ENCODE measurements at regions not wholly inside any gene's neighbourhood (a gene's known extent, or its start where the extent isn't known, plus 50 kb on each side); places are given as distances from the start of the nearest gene placed in this dataset.

DNA sequence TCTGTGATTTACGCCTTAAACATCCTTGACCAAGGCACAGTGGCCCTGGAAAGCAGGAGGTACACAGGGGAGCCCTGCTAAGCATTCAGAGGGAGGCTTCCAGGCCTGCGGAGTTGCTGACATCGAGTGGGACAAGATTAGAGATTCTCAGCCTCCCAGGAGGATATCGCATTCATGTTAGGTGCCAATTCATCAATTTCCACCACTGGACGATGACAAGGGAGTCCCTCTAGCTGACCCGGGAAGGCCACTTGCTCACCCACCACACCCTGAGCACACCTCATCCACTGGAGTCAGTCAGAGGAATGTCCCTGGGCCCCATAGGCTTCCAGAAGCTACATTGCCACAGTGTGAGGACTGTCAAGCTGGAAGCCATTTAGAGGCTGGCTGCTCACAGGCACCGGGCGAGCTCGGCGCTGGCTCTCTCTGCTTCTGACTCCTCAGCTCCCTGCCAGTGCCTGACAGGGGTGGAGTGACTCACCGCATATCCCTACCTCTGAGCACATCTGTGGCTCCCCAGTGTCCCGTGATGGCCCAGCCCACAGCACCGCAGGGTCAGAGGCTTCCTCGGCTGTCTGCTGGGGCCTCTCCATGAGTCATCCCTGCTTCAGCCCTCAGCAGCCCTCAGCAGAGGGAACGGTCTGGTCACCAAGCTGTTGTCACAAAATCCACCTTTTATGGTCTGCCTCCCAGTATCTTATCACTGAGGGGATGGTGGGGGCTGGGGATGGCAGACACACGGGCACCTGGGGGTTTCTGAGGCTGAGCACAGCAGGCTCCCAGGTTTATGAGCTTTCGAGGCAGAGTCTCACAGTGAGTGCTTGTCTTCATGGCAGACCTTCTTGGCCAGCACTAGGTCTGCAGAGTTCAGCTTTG lies 117.5 kb downstream of the ZNF608 start (continued):
- TF ChIP-seq, protein P1, sequence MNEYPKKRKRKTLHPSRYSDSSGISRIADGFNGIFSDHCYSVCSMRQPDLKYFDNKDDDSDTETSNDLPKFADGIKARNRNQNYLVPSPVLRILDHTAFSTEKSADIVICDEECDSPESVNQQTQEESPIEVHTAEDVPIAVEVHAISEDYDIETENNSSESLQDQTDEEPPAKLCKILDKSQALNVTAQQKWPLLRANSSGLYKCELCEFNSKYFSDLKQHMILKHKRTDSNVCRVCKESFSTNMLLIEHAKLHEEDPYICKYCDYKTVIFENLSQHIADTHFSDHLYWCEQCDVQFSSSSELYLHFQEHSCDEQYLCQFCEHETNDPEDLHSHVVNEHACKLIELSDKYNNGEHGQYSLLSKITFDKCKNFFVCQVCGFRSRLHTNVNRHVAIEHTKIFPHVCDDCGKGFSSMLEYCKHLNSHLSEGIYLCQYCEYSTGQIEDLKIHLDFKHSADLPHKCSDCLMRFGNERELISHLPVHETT (tag by site-specific recombination; IDR thresholded peaks at IDR 0.05) = peak; percentile 67; the same call in 1 of the 2 replicates
- TF ChIP-seq ZSCAN16 (tag by site-specific recombination; IDR thresholded peaks at IDR 0.05) (no peak), ZFP69B (tag by site-specific recombination; IDR thresholded peaks at IDR 0.05) (peak; percentile 76), ZNF398 (tag by site-specific recombination; IDR thresholded peaks at IDR 0.05) (peak; percentile 93), ZNF830 (tag by site-specific recombination; IDR thresholded peaks at IDR 0.05; ENCODE audit: low read depth) (no peak), ZNF600 (tag by site-specific recombination; IDR thresholded peaks at IDR 0.05) (peak; percentile 98), ZNF302 (tag by site-specific recombination; IDR thresholded peaks at IDR 0.05; ENCODE audit: low read depth) (no peak), BCL11B (tag by site-specific recombination; IDR thresholded peaks at IDR 0.05; ENCODE audit: low read depth) (0 out of 2 replicates have a peak, but pooled peaks have one; percentile 19), ZNF747 (tag by site-specific recombination; IDR thresholded peaks at IDR 0.05) (no peak), ZBTB10 (tag by site-specific recombination; IDR thresholded peaks at IDR 0.05) (peak; percentile 86), ZNF24 (tag by site-specific recombination; IDR thresholded peaks at IDR 0.05) (peak; percentile 96), ZNF558 (tag by site-specific recombination; IDR thresholded peaks at IDR 0.05) (0 out of 2 replicates have a peak, but pooled peaks have one; percentile 50), ZSCAN4 (tag by site-specific recombination; IDR thresholded peaks at IDR 0.05) (peak; percentile 61), IKZF3 (tag by site-specific recombination; IDR thresholded peaks at IDR 0.05) (peak; percentile 93), ATF2 (tag by site-specific recombination; IDR thresholded peaks at IDR 0.05; ENCODE audit: low read depth) (peak; percentile 49; the same call in 1 of the 2 replicates), WT1 (tag by site-specific recombination; IDR thresholded peaks at IDR 0.05) (peak; percentile 84), ZNF621 (tag by site-specific recombination; IDR thresholded peaks at IDR 0.05) (no peak), HOXD13 (CRISPR knock-in tag; IDR thresholded peaks at IDR 0.05; ENCODE audit: borderline replicate concordance) (peak; percentile 89; the same call in 1 of the 2 replicates), ZNF366 (tag by site-specific recombination; conservative IDR thresholded peaks at IDR 0.05) (peak; percentile 94)
- TF ChIP-seq, protein P2, sequence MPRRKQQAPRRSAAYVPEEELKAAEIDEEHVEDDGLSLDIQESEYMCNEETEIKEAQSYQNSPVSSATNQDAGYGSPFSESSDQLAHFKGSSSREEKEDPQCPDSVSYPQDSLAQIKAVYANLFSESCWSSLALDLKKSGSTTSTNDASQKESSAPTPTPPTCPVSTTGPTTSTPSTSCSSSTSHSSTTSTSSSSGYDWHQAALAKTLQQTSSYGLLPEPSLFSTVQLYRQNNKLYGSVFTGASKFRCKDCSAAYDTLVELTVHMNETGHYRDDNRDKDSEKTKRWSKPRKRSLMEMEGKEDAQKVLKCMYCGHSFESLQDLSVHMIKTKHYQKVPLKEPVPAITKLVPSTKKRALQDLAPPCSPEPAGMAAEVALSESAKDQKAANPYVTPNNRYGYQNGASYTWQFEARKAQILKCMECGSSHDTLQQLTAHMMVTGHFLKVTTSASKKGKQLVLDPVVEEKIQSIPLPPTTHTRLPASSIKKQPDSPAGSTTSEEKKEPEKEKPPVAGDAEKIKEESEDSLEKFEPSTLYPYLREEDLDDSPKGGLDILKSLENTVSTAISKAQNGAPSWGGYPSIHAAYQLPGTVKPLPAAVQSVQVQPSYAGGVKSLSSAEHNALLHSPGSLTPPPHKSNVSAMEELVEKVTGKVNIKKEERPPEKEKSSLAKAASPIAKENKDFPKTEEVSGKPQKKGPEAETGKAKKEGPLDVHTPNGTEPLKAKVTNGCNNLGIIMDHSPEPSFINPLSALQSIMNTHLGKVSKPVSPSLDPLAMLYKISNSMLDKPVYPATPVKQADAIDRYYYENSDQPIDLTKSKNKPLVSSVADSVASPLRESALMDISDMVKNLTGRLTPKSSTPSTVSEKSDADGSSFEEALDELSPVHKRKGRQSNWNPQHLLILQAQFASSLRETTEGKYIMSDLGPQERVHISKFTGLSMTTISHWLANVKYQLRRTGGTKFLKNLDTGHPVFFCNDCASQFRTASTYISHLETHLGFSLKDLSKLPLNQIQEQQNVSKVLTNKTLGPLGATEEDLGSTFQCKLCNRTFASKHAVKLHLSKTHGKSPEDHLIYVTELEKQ (tag by site-specific recombination; IDR thresholded peaks at IDR 0.05; ENCODE audit: borderline replicate concordance) = peak; percentile 83; the same call in 1 of the 2 replicates
- TF ChIP-seq, protein P3, sequence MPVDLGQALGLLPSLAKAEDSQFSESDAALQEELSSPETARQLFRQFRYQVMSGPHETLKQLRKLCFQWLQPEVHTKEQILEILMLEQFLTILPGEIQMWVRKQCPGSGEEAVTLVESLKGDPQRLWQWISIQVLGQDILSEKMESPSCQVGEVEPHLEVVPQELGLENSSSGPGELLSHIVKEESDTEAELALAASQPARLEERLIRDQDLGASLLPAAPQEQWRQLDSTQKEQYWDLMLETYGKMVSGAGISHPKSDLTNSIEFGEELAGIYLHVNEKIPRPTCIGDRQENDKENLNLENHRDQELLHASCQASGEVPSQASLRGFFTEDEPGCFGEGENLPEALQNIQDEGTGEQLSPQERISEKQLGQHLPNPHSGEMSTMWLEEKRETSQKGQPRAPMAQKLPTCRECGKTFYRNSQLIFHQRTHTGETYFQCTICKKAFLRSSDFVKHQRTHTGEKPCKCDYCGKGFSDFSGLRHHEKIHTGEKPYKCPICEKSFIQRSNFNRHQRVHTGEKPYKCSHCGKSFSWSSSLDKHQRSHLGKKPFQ (tag by site-specific recombination; IDR thresholded peaks at IDR 0.05) = peak; percentile 80
- TF ChIP-seq, protein P4, sequence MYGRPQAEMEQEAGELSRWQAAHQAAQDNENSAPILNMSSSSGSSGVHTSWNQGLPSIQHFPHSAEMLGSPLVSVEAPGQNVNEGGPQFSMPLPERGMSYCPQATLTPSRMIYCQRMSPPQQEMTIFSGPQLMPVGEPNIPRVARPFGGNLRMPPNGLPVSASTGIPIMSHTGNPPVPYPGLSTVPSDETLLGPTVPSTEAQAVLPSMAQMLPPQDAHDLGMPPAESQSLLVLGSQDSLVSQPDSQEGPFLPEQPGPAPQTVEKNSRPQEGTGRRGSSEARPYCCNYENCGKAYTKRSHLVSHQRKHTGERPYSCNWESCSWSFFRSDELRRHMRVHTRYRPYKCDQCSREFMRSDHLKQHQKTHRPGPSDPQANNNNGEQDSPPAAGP (tag by site-specific recombination; IDR thresholded peaks at IDR 0.05) = peak; percentile 73

All from HEK293 (cell line).